Kidney epithelial cell (primary cell): ENCODE measurements at regions not wholly inside any gene's neighbourhood (a gene's known extent, or its start where the extent isn't known, plus 50 kb on each side); places are given as distances from the start of the nearest gene placed in this dataset.

Experiments used
- DNase-seq: peaks from one replicate; pipeline ENCODE4 v3.0.0-alpha.2; 2010; ENCODE audit warnings: low read depth
- H3K27me3 ChIP-seq: 2 replicates; pipeline ENCODE4 v1.6.0; 2011; ENCODE audit warnings: low read length; ENCODE audit not compliant: control insufficient read depth, insufficient read depth
- H3K36me3 ChIP-seq: 2 replicates; pipeline ENCODE4 v1.5.1; 2011; ENCODE audit warnings: low read length; ENCODE audit not compliant: control insufficient read depth, insufficient read depth
- H3K4me3 ChIP-seq: 2 replicates; pipeline ENCODE4 v1.5.1; 2011; ENCODE audit warnings: low read depth, mild to moderate bottlenecking, control low read depth, low read length
- CTCF ChIP-seq: IDR thresholded peaks from 2 replicates; pipeline ENCODE4 v1.5.1; 2011; ENCODE audit warnings: mild to moderate bottlenecking, moderate library complexity, low read length, control low read depth, inconsistent platforms; ENCODE audit not compliant: insufficient read depth, poor library complexity, severe bottlenecking

- Histone ChIP-seq H3K36me3 (no peaks in the 10 kb centered on the region), H3K4me3 (no peak overlapping the region), H3K27me3 (no peaks in the 10 kb centered on the region)
- no peak for DNase-seq
- no peak for TF ChIP-seq CTCF
Measured at GRCh38 chr6:21431526-21431925, 162.0 kb upstream of the SOX4 start.

- no peak for TF ChIP-seq CTCF
- no peaks in the 10 kb centered on the region for H3K27me3 ChIP-seq
- no peak overlapping the region for H3K4me3 ChIP-seq
- H3K36me3 ChIP-seq = no peaks in the 10 kb centered on the region
- no peak for DNase-seq
Measured at GRCh38 chr6:21436625-21437024, 156.9 kb upstream of the SOX4 start.

- Histone ChIP-seq H3K27me3 (no peaks in the 10 kb centered on the region), H3K4me3 (no peak overlapping the region), H3K36me3 (no peaks in the 10 kb centered on the region)
- TF ChIP-seq CTCF = no peak
- DNase-seq = no peak
Measured at GRCh38 chr6:21437581-21437980, 156.0 kb upstream of the SOX4 start.

GRCh38 chr6:21438237-21438985 is 155.1 kb upstream of the SOX4 start:
- DNase-seq = no peak
- Histone ChIP-seq H3K27me3 (no peaks in the 10 kb centered on the region), H3K36me3 (no peaks in the 10 kb centered on the region), H3K4me3 (no peak overlapping the region)
- no peak for TF ChIP-seq CTCF

GRCh38 chr6:21438986-21439352 is 154.6 kb upstream of the SOX4 start:
- H3K4me3 ChIP-seq = no peak overlapping the region
- TF ChIP-seq CTCF = no peak
- no peaks in the 10 kb centered on the region for H3K36me3 ChIP-seq
- no peaks in the 10 kb centered on the region for H3K27me3 ChIP-seq
- no peak for DNase-seq

- DNase-seq = no peak
- no peak for TF ChIP-seq CTCF
- no peak overlapping the region for H3K4me3 ChIP-seq
Measured at GRCh38 chr6:21441386-21441785, 152.2 kb upstream of the SOX4 start.

More at GRCh38 chr6:21441386-21441785, 152.2 kb upstream of the SOX4 start:
- H3K27me3 ChIP-seq = no peaks in the 10 kb centered on the region
- H3K36me3 ChIP-seq = no peaks in the 10 kb centered on the region
